ENCODE measurements at regions not wholly inside any gene's neighbourhood (a gene's known extent, or its start where the extent isn't known, plus 50 kb on each side); places are given as distances from the start of the nearest gene placed in this dataset.

GRCh38 chr1:184919892-184920291 is 54.4 kb downstream of the NIBAN1 start:
- no peak for DNase-seq (ENCODE audit: low read depth, low spot score)

DNA sequence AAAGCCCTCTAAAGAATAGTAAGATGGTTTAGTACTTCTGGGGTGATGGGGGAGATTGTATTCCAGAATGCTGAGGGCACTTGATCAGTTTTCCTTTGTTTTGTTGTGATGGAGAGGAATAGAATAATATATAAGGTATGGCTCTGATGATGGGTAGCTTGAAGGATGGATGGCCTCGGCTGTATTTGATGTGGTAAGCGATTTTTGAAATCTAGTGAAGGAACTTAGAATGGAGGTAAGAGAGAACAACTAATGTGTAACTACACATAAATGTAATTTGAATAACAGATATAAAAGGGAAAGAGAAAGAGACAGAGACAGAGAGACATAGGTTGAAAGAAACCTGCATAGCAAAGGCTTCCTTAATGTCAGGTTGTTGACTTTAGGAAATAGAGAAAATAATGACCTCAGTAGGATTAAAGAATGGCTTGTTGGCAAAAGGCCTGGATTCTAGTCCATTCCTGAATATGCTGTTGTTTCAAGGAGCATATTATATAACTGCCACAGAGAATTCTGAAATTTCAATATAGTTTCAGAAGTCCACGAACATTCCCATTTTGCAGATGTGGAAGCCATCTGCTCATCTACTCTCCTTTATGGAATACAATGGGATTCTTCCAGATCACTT is 58.7 kb downstream of the NIBAN1 start:
- DNase-seq (ENCODE audit: low read depth, low spot score) = no peak

- no peak for DNase-seq (ENCODE audit: low read depth, low spot score)
Observed at GRCh38 chr1:184914149-184914548, 60.2 kb downstream of the NIBAN1 start.

DNA sequence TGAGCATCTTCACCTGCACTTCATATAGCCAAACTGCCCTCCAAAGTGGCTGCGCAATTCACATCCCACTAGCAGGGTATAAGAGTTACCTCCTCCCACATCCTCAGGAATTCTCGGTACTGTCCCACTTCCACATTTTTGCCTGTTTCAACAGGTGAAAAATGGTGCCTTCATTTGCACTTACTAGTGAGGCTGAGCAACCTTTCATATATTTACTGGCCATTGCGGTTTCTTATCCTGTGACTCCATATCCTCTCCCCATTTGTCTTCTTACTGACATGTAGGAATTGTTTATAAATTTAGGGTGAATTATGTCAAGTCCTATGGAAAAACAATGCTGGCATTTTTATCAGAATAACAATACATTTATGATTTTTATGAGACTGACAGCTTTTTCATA is 61.9 kb downstream of the NIBAN1 start:
- no peak for DNase-seq (ENCODE audit: low read depth, low spot score)

- no peak for DNase-seq (ENCODE audit: low read depth, low spot score)
Observed at GRCh38 chr1:184911830-184912229, 62.5 kb downstream of the NIBAN1 start.

DNA sequence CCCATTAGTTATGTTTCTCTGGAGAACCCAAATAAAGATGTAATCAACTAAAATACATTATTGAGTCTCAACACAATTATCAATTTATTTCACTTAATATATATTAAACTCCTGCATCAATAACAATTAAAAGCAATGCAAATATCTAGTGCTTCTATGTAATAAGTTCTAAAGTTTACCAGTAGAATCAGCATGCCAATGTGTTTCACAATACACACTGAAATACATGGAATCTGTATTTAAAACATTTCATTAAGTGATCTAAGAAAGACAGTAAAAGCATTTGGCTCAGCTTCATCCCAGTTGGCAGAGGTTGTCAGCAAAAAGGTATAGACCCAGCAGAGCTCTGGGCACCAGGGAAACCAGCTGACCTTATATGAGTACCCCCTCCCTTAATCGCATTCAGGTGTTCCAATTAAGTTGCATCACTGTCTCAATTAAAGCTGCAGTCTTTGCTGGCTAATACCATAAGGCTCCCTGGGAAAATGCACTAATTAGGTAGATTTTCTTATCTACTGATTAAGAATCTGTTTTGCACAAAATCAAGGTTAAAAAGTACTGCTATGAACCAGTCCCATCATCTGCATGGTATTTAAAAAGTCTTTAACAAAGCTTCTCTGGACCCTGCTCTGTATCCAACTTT is 63.1 kb downstream of the NIBAN1 start:
- no peak for DNase-seq (ENCODE audit: low read depth, low spot score)

- no peak for DNase-seq (ENCODE audit: low read depth, low spot score)
Observed at GRCh38 chr1:184910691-184911091, 63.6 kb downstream of the NIBAN1 start.

GRCh38 chr1:184910005-184910404 is 64.3 kb downstream of the NIBAN1 start:
- DNase-seq (ENCODE audit: low read depth, low spot score) = no peak

GRCh38 chr1:184909019-184909418 is 65.3 kb downstream of the NIBAN1 start:
- DNase-seq (ENCODE audit: low read depth, low spot score) = no peak

DNA sequence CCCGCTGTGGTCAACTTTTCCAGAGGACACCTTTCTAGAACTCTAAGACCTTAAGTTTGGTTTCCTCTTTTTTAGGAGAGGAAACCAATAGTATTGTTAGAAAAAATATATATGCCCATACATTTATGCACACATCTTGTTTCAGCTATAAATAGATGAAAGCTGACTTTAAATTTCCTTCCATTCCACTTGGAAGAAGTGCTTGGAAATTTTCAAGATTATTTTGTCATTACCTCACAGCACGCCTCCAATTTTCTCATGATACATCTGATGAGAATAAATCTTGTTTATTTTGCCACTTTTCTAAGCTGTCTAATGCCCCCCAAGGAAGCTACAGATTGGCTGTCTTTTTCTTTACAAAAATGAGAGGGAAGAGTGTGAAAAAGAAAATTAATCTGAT is 65.8 kb downstream of the NIBAN1 start:
- no peak for DNase-seq (ENCODE audit: low read depth, low spot score)

DNA sequence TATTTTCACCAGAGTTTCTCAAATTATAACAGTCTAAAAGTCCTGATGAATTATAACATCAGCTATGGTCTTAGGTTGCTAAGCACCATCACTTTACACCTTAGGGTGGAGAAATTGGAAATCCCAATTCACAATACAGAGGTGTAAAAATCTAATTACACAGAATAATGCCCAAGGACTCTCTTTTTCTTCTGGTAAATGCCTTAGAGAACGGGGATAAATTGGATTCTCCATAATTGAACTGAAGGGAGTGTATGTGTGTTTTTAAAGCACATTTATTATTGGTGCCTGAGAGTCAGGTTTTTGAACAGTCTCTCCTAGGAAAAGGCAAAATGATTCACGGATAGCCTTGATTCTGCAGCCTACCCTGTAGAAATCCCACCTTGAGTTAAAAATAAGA is 66.8 kb downstream of the NIBAN1 start:
- no peak for DNase-seq (ENCODE audit: low read depth, low spot score)

GRCh38 chr1:184906761-184907160 is 67.5 kb downstream of the NIBAN1 start:
- DNase-seq (ENCODE audit: low read depth, low spot score) = no peak

DNA sequence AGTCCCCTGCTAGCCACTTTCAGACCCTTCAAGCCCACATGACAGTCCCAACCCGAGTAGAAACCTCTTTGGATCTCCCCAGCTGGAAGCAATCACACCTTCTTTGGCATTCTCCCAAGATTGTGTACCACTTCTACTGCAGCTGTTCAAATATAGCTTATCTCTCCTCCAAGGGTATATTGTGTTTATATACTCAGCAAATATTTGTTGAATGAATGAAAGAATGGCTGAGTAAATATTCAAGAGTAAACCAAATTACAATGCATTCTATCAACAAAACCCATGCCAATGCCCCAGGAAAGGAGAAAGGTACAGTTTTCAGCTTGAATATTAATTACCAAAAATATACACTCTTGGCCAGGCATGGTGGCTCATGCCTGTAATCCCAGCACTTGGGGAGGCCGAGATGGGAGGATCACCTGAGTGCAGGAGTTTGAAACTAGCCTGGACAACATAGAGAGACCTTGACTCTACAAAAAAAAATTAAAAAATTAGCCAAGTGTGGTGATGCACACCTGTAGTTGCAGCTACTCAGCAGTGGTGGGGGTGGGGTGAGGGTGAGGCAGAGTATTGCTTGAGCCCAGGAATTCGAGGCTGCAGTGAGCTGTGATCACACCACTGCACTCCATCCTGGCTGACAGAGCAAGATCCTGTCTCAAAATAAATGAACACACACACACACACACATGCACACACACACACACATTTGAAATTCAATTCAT is 68.5 kb downstream of the NIBAN1 start:
- no peak for DNase-seq (ENCODE audit: low read depth, low spot score)

DNA sequence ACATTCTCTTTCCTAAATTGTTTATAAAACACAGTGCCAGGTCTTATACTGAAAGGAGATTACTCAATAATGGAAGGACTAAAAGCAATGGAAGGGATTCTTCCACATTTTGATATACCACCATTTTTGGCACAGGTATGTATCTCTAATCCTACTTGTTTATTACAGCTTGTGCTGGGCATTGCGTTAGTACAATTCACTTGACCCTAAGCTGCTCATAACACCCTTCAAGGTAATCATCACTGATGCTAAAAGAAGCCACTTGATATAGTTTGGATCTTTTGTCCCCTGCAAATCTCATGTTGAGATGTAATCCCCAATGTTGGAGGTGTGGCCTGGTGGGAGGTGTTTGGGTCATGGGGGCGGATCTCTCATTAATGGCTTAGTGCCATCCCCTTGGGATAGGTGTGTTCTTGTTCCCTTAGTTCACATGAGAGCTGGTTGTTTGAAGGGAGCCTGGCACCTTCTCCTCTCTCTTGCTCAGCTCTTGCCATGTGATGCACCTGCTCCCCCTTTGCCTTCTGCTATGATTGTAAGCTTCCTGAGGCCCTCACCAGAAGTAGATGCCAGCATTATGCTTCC is 71.1 kb downstream of the NIBAN1 start:
- no peak for DNase-seq (ENCODE audit: low read depth, low spot score)

- no peak for DNase-seq (ENCODE audit: low read depth, low spot score)
Observed at GRCh38 chr1:184900507-184900906, 73.8 kb downstream of the NIBAN1 start.

GRCh38 chr1:184896000-184896399 is 78.3 kb downstream of the NIBAN1 start:
- DNase-seq (ENCODE audit: low read depth, low spot score) = no peak

GRCh38 chr1:184895086-184895485 is 79.2 kb downstream of the NIBAN1 start:
- no peak for DNase-seq (ENCODE audit: low read depth, low spot score)

GRCh38 chr1:184893695-184894094 is 80.6 kb downstream of the NIBAN1 start:
- DNase-seq (ENCODE audit: low read depth, low spot score) = no peak

DNA sequence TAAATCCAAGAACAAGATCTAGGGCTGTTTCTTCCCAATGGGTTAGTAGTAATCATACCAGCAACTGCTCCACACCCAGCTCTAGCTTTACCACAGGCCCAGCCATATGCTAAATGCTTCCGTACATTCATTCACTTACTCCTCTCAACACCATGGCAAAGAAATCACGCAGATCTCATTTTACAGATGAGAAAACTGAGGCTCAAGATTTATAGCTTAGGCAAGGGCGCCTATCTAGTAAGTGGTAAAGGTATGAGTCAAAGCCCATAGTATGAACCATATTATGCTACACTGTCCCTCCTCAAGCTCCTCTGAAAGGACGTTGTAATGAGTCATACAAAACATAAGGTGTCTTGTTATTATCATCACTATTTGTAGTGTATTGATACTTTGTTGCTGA is 82.2 kb downstream of the NIBAN1 start:
- no peak for DNase-seq (ENCODE audit: low read depth, low spot score)

DNA sequence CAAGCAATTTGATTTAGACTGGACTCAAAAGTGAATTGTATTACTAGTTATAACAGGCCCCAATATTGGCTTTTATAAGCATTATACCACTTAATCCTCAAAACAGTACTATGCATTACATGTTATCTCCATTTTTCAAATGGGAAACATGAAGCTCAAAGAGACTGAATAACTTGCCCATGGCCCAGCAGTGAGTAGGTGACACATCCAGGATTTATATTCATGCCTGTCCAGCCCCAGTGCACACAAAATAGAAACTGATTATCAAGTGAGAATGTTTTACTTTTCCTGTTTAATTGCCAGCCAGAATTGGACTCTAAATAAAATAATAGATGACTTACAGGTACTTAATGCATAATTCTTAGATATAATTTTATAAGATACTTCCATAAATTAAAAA is 82.9 kb downstream of the NIBAN1 start:
- DNase-seq (ENCODE audit: low read depth, low spot score) = no peak

DNA sequence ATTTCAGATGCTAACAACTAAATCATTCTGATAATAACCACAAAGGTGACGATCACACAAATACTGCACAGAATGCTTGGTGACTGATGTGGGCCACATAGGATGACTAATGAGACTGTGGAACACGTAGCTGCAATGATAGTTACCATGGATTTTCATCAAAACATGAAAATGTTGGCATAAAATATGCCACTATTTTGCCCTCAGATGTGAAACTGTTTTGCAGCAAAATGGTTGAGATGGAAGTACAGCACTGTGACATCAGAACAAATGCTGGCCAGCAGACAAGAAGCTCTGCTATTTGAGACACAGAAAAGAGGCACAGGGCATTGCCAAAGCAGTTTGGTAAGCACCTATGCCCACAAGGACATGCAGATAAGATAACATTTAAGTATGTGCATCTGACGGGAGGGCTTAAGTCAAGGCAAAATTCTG is 83.8 kb downstream of the NIBAN1 start:
- peak; percentile 27 for DNase-seq (ENCODE audit: low read depth, low spot score)

- DNase-seq (ENCODE audit: low read depth, low spot score) = no peak
Observed at GRCh38 chr1:184889902-184890301, 84.4 kb downstream of the NIBAN1 start.

GRCh38 chr1:184889166-184889565 is 85.1 kb downstream of the NIBAN1 start:
- no peak for DNase-seq (ENCODE audit: low read depth, low spot score)
